Stimulated activated naive CD4-positive, alpha-beta T cell (primary cell): ENCODE measurements at regions not wholly inside any gene's neighbourhood (a gene's known extent, or its start where the extent isn't known, plus 50 kb on each side); places are given as distances from the start of the nearest gene placed in this dataset.
"Not testable (repeated sequence)": the region's sequence is repeated elsewhere in the genome, so short reads cannot be mapped to it uniquely, and the experiment has no call there.

Experiments used
- DNase-seq, 6 experiments: peaks; one replicate each; lab custom pipeline; 2025; lab: John Stamatoyannopoulos, UW

- DNase-seq, result no peak
These were observed 213.4 kb upstream of the XIST start for GRCh38 chrX:74065831-74066390.

GRCh38 chrX:74063426-74064155 lies 211.1 kb upstream of the XIST start:
- DNase-seq, result no peak

GRCh38 chrX:74061879-74062278 lies 209.4 kb upstream of the XIST start:
- no peak for DNase-seq

- DNase-seq, result no peak
These were observed 196.6 kb upstream of the XIST start for GRCh38 chrX:74049126-74049525.

- not testable (repeated sequence) for DNase-seq
These were observed 181.6 kb upstream of the XIST start for GRCh38 chrX:74034066-74034465.

GRCh38 chrX:74031527-74031926 lies 179.0 kb upstream of the XIST start:
- DNase-seq, result not testable (repeated sequence)

GRCh38 chrX:74030766-74031165 lies 178.3 kb upstream of the XIST start:
- DNase-seq, result not testable (repeated sequence)

GRCh38 chrX:74025145-74025544 lies 172.6 kb upstream of the XIST start:
- DNase-seq, result not testable (repeated sequence)

GRCh38 chrX:74023203-74023602 lies 170.7 kb upstream of the XIST start:
- no peak for DNase-seq

- DNase-seq, result no peak
These were observed 165.7 kb upstream of the XIST start for GRCh38 chrX:74018253-74018652.

- peak; percentile 40 to 85 (median 52) for DNase-seq
These were observed 163.0 kb upstream of the XIST start for GRCh38 chrX:74015379-74016019.

- no peak for DNase-seq
These were observed 156.5 kb upstream of the XIST start for GRCh38 chrX:74009041-74009440.

- no peak for DNase-seq
These were observed 139.5 kb upstream of the XIST start for GRCh38 chrX:73992019-73992418.

GRCh38 chrX:73987166-73987565 lies 134.7 kb upstream of the XIST start:
- DNase-seq, result no peak

- DNase-seq, result no peak
These were observed 127.1 kb upstream of the XIST start for GRCh38 chrX:73979551-73980131.

GRCh38 chrX:73977542-73978169 lies 125.1 kb upstream of the XIST start:
- DNase-seq, result peak in 4 of 6 experiments; percentile 2 to 75 (median 58)

- not testable (repeated sequence) for DNase-seq
These were observed 114.9 kb upstream of the XIST start for GRCh38 chrX:73967461-73967860.

- no peak for DNase-seq
These were observed 113.3 kb upstream of the XIST start for GRCh38 chrX:73965833-73966232.

- DNase-seq, result no peak
These were observed 112.1 kb upstream of the XIST start for GRCh38 chrX:73964579-73964978.

- no peak for DNase-seq
These were observed 111.2 kb upstream of the XIST start for GRCh38 chrX:73963682-73964081.

- DNase-seq, result no peak
These were observed 110.4 kb upstream of the XIST start for GRCh38 chrX:73962948-73963347.

GRCh38 chrX:73961867-73962266 lies 109.4 kb upstream of the XIST start:
- DNase-seq, result not testable (repeated sequence)

- no peak for DNase-seq
These were observed 92.0 kb upstream of the XIST start for GRCh38 chrX:73944563-73944908.
